Stimulated activated CD8-positive, alpha-beta memory T cell treated with anti-CD3 and anti-CD28 coated beads, Interleukin-7, amount 100 ng/mL, for 1 hour (primary cell): ENCODE measurements at regions not wholly inside any gene's neighbourhood (a gene's known extent, or its start where the extent isn't known, plus 50 kb on each side); places are given as distances from the start of the nearest gene placed in this dataset.
"Not testable (repeated sequence)": the region's sequence is repeated elsewhere in the genome, so short reads cannot be mapped to it uniquely, and the experiment has no call there.

ENCODE experiments used
- DNase-seq, 2 donors: peaks; one replicate each; pipeline ENCODE4 v3.0.0-alpha.2; 2020; ENCODE audit warnings: low read depth in 2 of 2

DNA sequence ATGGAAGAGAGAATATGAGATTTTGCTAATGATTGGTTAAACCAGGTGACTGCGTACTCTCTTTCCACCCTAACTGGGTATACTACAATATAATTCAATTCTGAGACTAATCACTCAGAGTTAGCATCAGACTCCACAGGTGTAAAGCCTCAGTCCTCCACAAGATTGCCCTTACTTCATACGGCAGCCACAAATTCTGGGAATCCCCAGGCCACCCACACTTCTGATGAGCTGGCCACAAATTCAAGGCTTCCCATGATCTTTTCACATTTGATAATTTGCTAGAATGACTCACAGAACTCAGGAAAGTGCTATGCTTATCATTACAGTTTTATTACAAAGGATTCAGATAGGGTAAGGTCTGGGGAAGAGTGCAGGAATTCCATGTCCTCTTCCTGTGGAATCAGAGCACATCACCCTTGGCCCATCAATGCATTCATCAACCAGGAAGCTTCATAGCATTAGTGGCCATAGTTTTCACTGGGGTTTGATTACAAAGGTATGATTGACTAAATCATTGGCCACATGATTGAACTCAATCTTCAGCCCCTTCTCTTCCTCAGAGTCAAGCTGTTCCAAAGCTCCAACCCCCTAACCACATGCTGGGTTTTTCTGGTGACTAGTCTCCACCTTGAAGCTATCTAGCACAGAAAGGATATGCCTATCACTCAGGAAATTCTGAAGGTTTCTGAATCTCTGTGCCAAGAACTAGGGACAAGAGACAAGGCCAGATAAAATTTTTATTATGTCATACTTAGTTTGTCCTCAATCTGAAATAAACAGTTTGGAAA lies 131.7 kb downstream of the HHIPL2 start:
- no peak for DNase-seq

GRCh38 chr1:222415441-222415840 lies 132.5 kb downstream of the HHIPL2 start:
- no peak for DNase-seq

GRCh38 chr1:222413991-222414549 lies 133.8 kb downstream of the HHIPL2 start:
- no peak for DNase-seq

GRCh38 chr1:222413436-222413835 lies 134.5 kb downstream of the HHIPL2 start:
- no peak for DNase-seq

DNA sequence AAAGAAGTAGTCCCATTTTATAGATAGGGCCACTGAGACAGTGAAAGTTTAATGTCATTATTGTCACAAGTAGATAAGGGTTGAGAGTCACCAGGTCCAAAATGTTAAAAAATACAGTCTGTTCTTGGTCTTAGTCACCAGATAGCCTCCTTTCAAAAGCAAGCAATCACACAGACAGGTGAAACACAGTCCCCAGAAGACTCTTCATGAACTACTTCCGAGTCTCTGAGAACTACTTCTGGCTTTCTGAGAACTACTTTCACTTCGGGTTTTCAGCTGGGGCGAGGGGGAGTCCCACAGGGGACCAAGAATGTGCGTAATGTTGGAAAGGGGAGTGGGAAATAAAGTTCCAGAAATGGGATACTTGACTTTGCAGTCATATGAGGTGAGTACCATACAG lies 143.2 kb downstream of the HHIPL2 start:
- no peak for DNase-seq

DNA sequence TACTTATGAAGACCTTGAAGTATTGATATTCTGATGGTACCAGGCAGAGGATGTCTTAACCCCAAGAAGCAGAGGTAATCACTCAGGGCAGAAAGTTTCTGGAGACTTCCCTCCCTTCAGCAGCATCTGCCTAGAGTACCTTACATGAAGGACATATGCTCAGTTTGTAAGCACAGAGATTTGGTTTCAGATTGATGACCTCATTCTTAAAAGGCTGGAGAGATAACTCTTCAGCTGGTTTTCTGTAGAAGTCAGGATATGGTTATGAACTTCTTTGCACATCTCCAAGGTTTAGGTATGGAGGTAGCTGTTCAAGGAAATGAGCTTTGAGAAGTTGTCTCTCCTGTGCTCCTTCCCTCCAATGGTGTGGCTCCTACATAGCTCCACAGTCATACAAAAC lies 148.7 kb downstream of the HHIPL2 start:
- DNase-seq, result no peak

GRCh38 chr1:222394224-222394623 lies 153.7 kb downstream of the HHIPL2 start:
- DNase-seq, result no peak

DNA sequence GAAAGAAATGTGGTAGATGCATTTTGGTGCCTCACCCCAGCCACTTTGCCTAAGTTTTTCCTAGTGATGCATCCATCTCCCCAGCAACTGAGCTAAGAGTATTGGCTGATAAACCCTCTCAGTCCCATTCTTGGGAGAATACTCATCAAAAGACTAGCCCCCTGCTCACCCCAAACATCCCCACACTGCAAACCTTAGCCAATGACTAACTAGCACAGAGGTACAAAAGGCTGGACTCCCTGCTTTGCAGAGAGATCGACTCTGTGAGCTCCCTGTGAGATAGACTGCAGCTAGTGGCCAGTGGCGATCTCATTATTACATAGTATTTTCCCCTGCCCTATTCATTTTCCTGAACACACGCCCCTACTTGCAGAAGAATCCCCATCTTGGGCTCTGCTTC lies 155.3 kb downstream of the HHIPL2 start:
- no peak for DNase-seq

DNA sequence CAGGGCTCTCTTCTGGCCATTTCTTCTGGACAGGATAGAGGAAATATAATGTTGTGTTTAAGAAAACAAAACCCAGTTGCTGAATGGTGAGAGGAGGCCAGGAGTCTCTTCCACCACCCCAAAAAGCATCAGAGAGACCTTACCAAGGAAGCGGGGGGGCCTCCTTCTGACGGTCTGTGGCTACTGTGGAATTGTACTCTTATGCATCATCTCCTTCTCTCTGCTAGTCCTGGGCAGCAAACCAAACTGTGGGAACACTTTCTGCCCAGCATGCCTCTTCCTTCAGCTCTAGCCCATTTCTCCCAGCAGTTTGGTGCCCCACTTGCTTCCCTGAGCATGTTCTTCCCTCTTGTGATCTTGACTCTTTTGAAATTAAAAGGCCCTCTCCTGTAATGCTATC lies 157.7 kb downstream of the HHIPL2 start:
- no peak for DNase-seq

DNA sequence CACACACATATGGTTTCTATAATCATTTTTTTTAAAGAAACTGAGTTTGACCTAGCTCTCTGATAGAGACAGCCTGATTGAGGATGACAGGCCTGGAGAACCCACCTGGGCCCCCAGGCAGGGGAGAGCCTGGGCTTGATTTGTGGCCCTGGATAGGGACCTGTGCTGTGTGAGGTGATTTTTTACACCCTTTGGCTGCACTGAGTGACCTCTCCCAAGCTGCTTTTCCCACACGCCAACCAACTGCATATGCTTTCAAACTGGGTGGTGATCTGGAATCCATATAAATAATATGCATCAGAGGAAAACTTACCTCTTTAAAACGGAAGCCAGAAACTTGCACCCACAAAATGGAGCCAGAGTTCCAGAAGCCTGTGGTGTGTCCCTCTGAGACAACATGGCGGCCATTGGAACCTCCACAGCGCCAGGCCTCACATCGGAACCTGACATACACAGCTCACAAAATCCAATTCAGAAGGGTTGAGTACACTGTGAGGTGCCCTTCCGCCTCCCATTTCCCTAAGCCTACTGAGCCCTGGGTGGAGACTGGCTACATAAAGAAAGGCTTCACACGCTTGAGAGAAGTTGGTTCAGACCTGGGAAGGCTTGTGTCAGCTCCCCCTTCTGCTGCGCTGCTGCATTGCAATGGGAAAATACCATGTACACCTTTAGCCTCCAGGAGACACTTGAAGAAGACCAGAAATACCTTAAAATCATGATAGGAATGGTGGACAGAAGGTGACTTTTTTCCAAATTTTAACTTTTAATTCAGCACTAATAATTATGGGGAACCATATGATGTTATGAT lies 160.7 kb downstream of the HHIPL2 start:
- no peak for DNase-seq

GRCh38 chr1:222385955-222386354 lies 161.9 kb downstream of the HHIPL2 start:
- no peak for DNase-seq

DNA sequence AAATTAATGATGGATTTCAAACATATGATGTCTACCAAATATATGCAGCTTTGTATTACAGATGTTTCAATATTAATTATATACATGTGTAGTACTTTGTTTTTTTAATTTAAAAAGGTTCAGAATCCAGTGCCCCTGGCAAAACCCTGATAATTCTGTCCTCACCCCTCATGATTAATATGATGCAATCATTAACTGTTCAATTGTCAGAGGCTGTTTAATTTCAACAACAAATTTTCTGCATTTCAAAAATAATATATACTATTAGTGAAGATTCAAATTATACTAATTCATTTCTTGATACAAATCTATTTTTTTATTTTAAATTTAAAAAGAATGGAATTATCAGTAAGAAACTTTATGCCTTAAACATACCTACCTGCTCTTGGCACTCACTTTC lies 162.6 kb downstream of the HHIPL2 start:
- no peak for DNase-seq

DNA sequence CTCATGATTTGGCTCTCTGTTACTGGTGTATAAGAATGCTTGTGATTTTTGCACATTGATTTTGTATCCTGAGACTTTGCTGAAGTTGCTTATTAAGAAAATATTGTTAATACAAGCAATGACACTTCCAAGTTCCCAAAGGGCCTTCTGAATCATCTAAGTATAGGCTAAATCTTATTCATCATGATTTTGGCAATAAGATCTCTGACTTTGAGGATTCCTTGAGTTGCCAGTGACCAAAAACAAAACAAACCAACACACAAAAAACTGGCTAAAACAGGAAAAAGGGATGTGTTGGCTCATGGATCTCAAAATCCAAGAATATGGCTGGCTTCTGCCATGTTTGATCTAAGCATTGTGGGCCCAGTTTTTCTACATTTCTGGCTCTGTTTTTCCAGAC lies 163.4 kb downstream of the HHIPL2 start:
- DNase-seq, result no peak

DNA sequence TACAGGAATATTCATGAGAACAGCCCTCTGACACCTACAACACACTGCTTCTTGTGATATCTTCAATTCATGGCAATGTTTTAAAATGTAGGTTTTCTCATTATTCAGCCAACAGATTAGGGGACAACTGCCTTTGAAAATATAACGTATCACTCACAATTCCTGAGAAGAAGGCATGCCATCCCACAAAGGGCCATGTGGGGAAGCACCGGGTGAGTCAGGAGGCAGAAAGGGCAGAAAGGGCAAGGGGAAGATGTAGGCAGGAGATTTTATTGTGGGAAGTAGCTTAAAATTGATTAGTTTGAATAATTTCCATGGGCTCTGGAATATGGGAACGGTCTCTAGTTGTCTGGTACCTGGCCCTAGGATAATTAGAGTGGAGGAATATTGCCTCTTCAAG lies 165.7 kb downstream of the HHIPL2 start:
- no peak for DNase-seq

GRCh38 chr1:222377428-222378088 lies 170.3 kb downstream of the HHIPL2 start:
- DNase-seq, result no peak

- DNase-seq, result not testable (repeated sequence)
Observed at GRCh38 chr1:222376791-222377190, 171.1 kb downstream of the HHIPL2 start.

DNA sequence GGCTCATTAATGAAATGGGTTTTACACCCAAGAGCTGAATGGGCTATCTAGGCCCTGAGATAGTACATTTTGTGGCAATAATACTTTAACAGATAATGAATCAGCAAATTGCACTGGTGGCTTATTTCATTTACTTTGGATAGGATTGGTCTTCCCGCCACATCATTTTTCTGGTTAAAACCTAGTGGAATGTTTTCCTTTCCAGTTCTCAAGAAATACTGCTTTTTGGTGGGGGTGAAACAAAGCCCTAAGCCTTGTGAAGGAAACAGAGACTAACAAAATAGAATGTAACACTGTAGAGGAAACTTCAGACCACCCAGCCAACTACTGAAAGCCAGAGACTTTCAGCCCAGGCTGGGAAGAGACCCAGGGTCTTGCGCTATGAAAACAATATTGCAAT lies 172.2 kb downstream of the HHIPL2 start:
- DNase-seq, result no peak

- no peak for DNase-seq
Observed at GRCh38 chr1:222373831-222374602, 173.9 kb downstream of the HHIPL2 start.

- no peak for DNase-seq
Observed at GRCh38 chr1:222373216-222373615, 174.7 kb downstream of the HHIPL2 start.

DNA sequence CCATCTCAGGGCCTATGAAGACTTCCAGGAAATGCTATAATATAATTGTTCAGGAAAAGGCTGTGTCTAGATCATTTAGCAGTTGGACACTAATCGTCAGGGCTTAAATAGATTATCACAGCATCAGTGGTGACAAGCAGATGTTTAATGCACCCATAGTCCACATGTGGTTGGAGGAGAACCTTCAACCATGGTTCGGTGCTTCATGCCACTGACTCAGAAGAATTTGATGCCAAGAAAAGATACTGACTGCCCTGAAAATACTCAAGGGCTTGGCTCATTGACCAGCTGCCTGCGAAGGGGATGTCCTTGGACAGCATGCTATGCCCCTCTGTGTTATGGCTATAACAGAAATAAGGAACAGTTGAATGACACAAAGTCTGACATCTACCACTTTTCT lies 175.7 kb downstream of the HHIPL2 start:
- DNase-seq, result no peak

- no peak for DNase-seq
Observed at GRCh38 chr1:222370913-222371675, 176.8 kb downstream of the HHIPL2 start.
